ENCODE measurements at regions not wholly inside any gene's neighbourhood (a gene's known extent, or its start where the extent isn't known, plus 50 kb on each side); places are given as distances from the start of the nearest gene placed in this dataset.

DNA sequence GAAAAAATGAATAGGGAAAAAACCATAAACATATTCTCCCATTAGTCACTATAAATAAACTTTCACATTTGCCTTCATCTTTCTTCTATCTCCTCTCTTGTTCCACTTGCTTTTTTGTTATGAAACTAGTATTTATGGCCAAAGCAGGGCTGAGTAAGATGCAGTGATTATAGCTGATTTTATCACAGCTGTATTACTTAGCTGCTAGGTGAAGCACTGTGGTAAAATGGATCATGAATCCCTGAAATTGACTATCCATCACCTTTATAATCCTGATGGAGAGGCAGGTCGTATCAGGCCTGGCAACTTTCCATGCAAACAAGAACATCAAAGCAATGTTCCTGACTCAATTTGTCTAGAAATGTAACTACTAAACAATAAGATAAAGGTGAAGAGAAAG, 471.6 kb downstream of the TUSC7 start:
- no peak for DNase-seq (ENCODE audit: low read depth)

DNA sequence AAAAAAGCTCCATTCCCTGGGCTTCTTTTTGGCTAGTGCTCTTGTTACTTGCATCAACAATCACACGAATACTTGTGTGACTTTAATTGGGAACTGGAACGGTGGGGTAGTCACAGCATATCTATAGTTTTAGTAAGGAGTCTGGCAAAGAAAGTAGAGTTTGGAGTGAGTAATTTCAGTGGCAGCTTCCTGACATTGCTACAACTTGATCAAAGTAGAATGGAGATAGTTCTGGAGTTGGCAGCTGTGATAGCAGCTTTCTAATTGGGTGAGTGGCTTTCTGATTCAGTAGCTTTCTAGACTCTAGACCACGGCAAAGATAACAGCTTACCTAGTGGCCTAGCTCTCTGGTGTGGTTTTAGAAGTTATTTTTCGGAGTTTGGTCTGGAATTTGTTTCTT, 475.0 kb downstream of the TUSC7 start:
- DNase-seq (ENCODE audit: low read depth): peak; percentile 93

DNA sequence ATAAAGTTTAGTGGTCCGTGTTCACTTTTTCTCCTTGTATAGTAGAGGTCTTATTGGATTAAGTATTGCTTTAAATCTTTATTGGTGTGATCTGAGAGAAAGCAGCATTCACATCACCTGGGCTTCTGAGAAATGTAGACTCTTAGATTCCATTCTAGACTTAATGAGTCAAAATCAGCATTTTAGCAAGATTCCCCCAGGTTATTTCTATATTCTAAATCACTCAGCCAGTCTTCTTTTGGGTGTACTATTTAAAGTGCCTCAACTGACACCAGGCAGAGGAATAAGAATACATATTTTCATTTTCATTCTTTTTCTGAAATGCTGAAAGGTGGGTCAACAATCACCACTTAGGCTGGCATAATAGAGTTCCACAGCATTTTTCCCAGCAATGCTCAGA, 481.7 kb downstream of the TUSC7 start:
- no peak for DNase-seq (ENCODE audit: low read depth)

DNA sequence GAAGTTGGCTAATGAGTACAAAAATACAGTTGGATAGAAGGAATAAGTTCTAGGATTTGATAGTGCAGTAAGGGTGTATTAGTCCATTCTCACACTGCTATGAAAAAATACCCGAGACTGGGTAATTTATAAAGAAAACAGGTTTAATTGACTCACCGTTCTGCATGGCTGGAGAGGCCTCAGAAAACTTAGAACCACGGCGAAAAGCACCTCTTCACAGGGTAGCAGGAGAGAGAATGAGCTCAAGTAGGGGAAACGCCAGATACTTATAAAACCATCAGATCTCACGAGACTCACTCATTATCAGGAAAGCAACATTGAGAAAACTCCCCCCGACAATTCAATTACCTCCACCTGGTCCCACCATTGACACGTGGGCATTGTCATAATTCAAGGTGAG, 483.3 kb downstream of the TUSC7 start:
- DNase-seq (ENCODE audit: low read depth): no peak

DNA sequence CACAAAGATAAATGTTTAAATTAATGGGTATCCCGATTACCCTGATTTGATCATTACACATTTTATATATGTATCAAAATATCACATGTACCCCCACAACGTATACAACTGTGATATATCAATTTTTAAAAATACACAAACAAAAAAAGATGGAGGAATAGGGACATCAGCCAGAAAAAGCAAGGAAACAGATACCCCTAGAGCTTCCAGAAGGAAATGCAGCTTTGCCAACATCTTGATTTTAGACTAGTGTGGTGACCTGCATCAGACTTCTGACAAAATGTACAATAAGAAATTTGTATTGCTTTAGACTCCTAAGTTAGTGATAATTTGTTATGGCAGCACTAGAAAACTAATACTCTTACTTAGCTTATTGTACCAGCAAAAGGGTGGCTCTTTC, 483.8 kb downstream of the TUSC7 start:
- peak; percentile 43 for DNase-seq (ENCODE audit: low read depth)

DNA sequence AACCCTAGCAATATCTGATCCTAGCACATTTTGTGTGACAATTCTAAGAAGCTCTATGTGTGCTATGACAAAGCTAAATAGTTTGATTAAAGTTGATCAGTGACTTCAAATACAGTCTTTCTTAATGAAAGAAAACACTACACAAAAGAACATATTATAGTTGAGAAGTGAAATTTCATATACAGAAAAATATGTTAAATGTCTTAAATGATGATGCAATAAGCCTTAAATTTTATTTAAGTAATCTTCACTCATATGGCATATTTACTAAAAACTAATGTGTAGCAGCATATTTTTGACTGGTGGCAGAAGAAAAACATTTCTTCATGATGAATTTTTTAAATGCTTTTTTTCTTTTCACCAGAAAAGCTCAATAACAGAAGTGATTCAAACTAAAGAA, 485.5 kb downstream of the TUSC7 start:
- no peak for DNase-seq (ENCODE audit: low read depth)

DNA sequence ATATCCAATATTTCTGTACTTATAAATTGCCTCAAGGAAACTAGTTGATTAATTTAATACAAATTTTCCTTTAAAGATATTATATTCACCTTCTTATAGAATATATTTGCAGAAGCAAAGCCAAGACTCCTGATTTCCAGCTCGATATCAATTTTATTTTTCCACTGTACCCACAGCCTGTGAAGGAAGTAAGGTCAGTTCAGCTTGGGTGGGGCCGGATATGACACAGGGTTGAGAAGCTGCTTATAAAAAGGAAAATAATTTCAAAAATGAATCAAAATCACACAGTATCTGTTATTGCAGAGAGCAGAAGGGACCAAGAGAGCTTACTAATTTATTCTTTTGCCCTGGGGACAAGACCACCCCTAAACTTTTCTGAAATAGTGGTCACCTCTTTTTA, 491.4 kb downstream of the TUSC7 start:
- no peak for DNase-seq (ENCODE audit: low read depth)

DNA sequence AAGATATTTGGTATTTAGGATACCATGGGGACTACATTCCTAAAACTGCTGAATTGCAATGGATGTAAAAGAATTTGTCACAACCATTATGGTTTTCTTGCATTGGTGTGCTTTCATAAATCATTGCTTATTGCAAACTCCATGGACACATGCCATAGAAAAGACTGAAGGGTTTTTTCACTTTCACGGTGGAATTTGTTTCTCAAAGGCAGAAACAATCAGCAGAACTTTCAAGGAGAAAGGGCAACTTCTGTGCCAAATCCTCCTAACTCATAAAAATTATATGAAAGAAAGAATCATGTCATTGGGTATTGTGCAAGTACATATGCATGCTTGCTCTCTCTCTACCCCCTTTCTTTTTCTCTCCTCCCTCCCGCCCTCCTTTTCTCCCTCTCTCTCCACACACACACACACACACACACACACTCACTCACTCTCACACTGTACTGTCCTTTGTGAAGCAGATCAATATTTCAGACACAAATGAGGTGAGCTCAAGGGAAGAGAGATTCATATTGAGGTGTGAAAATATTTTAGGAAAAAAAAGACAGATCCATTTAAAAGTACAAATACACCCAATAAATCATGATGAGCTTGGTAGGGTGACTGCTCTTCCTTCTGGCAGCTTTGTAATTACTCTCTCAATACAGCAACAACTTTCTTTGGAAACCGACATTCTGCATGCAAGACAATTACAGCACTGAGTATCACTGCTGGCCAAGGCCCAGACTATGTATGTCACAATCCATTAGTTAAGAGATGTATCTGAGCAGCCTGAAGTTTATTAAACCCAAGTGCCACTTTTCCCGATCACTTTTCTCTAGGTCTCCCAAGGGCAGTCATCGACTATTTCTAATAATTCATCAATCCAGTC, 492.6 kb downstream of the TUSC7 start:
- no peak for DNase-seq (ENCODE audit: low read depth)

DNA sequence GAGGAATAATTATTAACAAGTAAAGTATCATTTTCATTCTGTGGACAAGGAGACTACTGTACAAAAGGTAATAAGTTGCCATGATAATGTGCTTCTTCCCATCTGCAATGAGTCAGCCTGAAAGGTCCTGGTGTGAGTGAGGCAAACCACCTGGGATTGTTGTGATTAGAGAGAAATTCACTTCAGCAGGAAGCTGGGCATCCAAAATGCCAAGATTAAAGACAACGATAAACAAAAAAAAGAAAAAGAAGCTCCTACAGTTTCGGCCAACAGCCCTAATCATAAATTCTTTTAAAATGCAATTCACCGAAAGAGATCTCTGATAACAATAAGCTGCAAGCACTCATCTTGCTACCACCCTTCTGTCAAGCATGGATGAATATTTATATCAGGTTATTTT, 507.8 kb downstream of the TUSC7 start:
- no peak for DNase-seq (ENCODE audit: low read depth)

DNA sequence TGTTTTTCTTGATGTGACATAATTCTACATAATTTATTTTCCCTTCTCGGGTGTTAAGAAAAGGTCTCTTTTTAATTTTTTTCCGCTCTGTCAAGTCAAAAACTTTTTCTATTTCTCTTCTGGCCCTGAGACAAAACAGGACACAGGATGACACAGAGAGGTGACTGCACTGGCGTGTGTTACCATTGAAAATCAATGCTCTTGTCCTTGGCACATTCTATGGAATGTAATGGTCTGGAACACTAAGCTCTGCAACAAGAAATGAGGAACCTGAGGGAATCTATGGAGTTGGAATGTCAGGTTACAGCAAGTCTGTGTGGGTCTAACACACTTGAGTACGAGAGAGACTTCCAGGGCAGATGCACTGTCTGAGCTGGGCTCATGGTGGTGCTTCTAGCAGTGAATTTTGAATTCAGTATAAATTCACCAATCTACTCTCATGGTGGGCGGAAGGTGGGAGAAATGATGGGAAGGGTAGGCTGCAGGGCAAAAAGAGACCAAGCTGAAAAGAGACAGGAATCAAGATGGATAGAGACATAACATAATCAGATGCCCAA, 508.3 kb downstream of the TUSC7 start:
- no peak for DNase-seq (ENCODE audit: low read depth)

DNA sequence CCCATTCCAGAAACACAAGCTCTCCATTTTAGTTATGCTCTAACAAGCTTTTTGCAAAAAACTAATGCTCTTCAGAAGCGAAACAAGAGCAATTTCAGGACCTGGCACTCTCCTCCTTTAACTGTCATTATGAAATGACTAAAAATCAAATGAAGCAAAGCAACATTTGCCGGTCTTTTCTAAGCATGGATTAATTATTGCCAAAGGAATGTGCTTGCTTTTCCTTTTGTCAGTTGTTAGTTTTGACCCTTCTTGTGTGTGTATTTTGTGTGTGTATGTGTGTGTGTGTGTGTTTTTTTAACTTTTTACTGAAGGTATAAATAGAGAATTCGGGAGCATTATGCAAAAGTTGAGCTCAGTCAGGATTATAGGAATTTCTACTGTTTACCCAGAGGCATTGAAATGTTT, 509.1 kb downstream of the TUSC7 start:
- no peak for DNase-seq (ENCODE audit: low read depth)

DNA sequence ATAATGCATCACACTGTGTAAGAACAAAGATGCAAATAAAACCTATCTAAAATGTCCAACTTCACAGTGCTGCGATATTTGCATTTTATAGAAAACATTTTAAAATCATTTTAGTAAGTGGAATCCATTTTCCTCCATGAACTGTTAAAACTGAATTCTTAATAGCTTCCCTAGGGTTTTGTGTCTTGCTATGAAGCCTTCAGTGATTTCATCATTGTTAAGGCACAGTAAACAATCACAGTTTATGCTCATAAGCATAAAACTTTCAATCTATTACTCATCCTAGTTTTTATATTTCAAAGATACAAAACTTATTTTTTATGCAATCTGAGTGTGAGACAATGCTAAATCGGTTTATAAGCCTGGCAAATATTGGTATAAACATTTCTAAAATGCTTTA, 509.7 kb downstream of the TUSC7 start:
- DNase-seq (ENCODE audit: low read depth): no peak

DNA sequence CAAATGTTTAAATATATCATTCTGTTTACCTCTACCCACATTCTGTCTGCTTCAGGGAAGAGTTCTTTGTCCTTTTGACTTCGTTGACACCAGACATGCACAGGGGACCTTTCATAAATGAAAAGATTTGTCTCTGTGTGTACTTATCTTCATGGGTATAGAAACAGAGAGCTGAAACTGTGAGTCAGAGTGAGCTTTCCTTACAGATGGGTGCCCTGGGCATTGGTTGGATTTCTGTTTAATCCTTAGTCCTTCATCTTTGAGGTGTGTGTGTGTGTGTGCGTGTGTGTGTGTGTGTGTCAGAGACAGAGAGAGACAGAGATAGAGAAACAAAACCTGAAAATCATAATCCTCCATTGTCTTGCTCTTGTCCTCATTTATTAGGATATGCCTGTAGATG, 517.4 kb downstream of the TUSC7 start:
- DNase-seq (ENCODE audit: low read depth): no peak

DNA sequence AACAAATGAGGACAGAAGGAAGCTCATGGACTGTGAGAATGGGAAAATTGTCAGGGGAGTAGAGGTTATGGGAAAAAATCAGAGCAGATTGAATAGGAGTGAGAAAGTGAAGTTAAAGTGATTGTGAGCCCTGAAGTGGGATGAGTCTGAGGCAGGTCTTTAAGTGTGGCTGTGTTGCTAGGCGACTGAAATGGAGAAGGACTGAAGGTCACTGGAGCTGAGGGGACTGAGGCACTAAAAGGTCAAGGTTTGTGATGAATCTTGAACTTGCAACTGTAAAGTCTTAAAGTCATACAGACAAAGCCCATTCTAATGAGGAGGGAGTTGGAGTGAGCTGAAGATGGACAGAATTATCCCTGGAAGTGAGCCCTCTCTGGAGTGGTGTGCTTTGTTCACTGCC, 518.9 kb downstream of the TUSC7 start:
- DNase-seq (ENCODE audit: low read depth): no peak

DNA sequence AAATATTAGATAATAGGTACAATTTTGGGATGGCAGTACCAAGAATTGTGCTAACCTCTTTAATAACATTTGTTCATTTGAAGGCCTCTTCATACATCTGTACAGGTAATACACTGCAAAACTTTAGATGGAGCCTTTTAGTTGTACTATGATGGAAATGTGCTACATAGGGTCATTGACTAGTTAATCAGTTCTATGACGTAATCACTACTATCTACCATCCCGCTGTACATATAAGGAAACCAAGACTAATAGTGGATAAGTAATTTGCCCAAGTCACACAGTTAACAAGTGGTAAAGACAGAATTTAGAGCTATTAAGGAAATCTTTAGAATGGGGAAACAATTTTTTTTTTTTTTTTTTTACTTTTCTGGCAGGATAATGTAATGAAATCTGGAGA, 521.3 kb downstream of the TUSC7 start:
- no peak for DNase-seq (ENCODE audit: low read depth)

DNA sequence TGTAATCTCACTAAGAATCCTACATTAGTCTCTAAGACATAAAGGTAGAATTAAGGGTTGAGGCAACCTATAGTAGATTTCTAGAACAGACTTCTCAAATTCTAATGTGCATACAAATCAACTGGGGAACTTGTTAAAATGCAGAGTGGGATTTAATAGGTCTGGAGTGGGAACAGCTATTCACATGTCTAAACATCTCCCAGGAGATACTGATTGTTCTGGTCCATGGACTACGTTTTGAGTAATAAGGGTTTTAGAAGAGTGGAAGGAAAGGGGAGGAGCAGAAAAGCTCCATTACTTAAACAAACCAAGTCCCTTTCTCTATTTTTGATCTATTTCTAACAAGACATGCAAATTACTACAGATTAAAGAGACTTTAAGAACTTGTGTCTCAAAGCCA, 524.8 kb downstream of the TUSC7 start:
- no peak for DNase-seq (ENCODE audit: low read depth)

DNA sequence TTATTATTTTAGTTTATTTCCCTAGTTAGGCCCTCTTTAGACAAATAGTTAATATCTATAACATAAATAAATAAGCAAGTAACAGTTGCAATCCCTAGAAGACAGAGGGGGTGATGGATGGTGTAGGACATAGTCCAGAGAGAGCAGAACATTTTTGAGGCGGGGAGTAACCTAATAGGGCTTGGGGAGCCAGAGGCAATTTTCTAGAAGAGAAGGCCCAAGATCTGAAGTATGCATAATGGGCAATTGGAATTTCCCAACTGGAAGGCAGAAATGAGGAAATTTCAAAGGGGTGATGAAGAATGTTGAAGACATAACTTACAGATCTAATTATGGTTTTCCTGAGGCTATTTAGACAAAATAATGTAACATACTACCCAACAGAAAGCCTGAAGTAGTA, 525.7 kb downstream of the TUSC7 start:
- no peak for DNase-seq (ENCODE audit: low read depth)

DNA sequence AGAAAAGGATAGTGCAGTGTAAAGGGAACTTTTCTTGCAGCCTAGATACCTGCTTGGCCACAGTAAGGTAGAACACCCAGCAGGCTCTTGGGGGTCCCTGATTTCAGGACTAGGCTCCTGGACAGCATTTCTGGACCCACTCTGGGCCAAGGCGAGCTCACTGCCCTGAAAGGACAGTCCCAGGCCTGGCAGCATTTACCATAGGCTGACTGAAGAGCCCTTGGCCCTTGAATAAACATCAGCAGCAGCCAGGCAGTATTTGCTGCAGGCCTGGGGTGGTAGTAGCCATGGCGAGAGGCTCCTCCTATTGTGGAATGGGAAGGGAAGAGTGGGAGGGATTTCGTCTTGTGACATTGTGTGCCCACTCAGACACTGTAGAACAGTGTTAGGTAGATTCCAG, 529.2 kb downstream of the TUSC7 start:
- no peak for DNase-seq (ENCODE audit: low read depth)

DNA sequence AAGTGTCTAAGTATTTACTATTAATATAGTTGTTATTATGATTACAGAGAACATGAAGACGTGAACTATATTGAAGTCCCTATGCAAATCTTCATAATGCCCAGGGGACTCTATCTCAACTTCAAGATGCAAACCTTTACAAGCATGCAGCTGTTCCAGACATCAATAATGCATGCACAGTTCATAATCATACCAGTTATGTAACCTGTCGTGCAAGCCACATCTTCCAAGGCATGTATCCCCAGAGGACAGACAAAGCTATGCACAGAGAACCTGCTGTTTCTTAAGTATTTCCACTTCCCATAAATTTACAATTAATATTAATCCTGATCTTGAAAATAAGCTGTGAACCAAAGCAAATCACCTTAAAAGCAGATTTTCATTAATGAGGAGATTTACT, 534.1 kb downstream of the TUSC7 start:
- DNase-seq (ENCODE audit: low read depth): no peak

DNA sequence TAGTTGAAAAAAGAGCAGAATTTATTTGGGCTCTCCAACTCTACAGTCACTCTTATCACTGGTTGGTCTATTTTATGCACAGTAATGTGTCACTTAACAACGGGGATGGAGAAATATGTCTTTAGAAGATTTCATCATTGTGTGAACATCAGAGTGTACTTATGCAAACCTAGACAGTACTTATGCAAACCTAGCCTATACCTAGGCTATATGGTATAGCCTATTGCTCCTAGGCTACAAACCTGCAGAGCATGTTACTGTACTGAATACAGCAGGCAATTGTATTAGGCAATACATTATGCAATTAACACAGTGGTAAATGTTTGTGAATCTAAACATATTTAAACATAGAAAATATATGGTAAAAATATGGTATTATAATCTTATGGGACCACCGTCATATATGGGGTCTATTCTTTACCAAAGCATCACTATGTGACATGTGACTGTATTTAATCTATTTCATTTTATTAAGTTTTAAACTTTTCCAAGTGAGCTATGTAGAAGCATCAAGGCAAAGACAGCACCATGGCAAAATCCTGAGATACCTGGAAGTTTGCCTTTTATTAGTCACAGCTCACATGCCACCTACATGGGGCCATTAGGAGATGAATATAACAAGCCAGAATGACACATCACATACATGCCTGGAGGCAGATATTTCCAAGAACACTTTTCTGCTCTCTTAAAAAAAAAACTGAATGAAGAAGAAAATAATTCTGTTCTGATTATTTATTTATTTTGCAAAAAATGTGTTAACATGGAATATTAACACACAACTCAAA, 537.4 kb downstream of the TUSC7 start:
- DNase-seq (ENCODE audit: low read depth): no peak

DNA sequence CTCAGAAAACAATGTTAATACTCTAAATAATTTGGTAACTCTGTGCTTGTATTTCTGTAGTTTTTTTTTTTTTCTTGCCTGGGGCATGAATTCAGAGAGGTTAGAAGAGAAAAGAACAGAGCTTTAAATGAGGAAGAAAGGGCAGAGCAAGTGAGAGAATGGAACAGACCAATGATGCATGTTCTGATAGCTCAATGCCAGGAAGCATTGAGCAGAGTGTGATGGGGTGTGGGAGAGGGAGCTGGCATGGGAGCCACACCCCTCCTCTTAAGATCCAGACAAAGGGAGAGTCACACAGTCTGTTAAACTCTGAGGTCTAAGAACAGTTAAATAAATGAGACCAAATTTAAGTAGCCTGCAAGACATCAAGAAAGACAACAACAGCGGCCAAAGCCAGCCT, 538.6 kb downstream of the TUSC7 start:
- DNase-seq (ENCODE audit: low read depth): no peak

DNA sequence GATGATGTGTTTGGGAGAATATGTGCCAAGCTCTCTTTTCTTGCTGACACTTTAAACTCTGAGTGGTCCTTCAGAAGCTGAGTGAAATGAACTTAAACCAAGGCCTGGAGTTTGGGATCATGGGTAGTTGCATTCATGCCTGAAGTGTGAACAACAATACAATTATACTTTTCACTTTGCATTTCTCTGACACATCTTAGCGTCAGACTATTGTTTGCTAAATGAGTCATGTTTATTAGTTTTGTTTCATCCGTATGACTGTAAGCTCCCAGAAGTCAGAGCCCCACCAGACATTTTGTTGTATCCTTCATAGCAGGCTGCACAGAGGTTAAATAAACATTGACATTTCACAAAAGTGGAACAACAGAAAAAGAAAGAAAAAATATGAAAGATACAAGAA, 542.6 kb downstream of the TUSC7 start:
- DNase-seq (ENCODE audit: low read depth): no peak

DNA sequence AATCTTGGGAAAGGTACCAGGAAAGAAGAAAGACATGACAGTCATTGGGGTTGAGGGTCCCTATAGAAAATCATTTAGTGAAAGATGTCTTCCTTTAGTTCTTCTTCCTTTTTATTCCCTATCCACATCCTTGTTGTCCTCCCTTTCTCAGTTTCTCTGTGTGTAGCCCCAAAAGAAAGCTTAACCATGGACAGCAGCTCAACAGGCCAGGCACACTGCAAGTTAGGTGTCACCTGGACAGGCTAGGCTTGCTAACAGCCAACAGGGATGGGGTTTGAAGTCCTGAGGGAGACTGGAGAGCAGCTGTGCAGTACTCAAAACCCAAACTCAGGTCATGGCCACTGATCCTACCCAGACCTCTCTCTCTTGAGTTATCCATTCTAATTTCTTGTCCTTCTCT, 543.1 kb downstream of the TUSC7 start:
- no peak for DNase-seq (ENCODE audit: low read depth)
